ENCODE measurements at regions not wholly inside any gene's neighbourhood (a gene's known extent, or its start where the extent isn't known, plus 50 kb on each side); places are given as distances from the start of the nearest gene placed in this dataset.

- H3K4me1 ChIP-seq = no peaks in the 10 kb centered on the region
- no peaks in the 10 kb centered on the region for H3K36me3 ChIP-seq
- peaks cover 0 to 23% of the 10 kb centered on the region in 2 donors for H3K27me3 ChIP-seq
- H3K4me3 ChIP-seq = no peak overlapping the region
- DNase-seq = no peak
- no peak overlapping the region for H3K27ac ChIP-seq
- intact Hi-C loops (cut with DNase I; ENCODE audit: low total_unique reads) = no loop called here
- TF ChIP-seq CTCF (IDR thresholded peaks at IDR 0.05) = no peak
- no peaks in the 10 kb centered on the region for H3K9me3 ChIP-seq
Observed at GRCh38 chr22:22087854-22088657, 105.5 kb upstream of the TOP3B start.

GRCh38 chr22:22086501-22087158, 104.0 kb upstream of the TOP3B start:
- no peak overlapping the region for H3K27ac ChIP-seq
- no peak for DNase-seq
- no peak overlapping the region for H3K4me3 ChIP-seq
- peaks cover 0 to 21% of the 10 kb centered on the region in 2 donors for H3K27me3 ChIP-seq
- intact Hi-C loops (cut with DNase I; ENCODE audit: low total_unique reads) = no loop called here
- H3K9me3 ChIP-seq = no peaks in the 10 kb centered on the region
- H3K4me1 ChIP-seq = no peaks in the 10 kb centered on the region
- no peaks in the 10 kb centered on the region for H3K36me3 ChIP-seq
- TF ChIP-seq CTCF (IDR thresholded peaks at IDR 0.05) = no peak

DNA sequence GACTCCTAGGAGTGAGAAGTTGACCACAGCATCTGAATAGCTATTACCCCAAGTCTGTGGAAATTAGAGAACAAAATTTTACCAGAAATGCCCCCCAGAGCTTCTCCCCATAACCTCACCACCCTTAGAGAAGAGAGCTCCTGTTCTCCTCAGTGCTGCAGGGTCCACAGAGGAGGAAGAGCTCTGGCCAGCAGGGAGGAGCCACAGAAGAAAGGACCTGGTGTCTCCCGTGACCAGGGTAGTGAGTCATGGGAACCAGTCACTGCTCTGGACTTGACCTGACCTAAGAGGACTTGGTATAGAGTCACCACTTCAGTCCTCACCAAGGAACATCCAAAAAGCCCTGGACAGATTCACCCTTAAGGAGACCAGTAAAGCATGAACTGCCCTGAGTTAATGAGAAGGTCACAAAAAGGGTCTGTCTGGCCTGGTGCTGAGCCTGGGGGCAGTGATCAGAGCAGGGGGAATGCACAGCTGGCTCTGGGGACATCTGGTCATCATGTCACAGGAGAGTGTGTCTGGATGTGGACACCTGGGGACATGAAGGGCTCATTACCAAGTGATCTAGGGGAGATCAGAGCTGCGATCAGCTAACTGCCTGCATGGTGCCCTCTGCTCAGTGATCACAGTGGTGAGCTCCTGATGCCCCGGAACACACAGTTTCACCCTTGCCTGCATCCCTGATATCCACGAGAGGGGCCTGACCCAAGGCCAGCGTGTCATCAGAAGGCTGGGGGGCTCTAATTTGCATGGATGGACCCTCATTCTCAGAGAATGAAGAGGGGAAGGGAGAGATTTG, 103.3 kb upstream of the TOP3B start:
- DNase-seq = no peak
- H3K27ac ChIP-seq = no peak overlapping the region
- H3K27me3 ChIP-seq = peaks cover 0 to 18% of the 10 kb centered on the region in 2 donors
- no peak for TF ChIP-seq CTCF (IDR thresholded peaks at IDR 0.05)
- no peak overlapping the region for H3K4me3 ChIP-seq
- no peaks in the 10 kb centered on the region for H3K4me1 ChIP-seq
- H3K9me3 ChIP-seq = no peaks in the 10 kb centered on the region
- H3K36me3 ChIP-seq = no peaks in the 10 kb centered on the region
- intact Hi-C loops (cut with DNase I; ENCODE audit: low total_unique reads) = no loop called here

GRCh38 chr22:22084089-22084711, 101.6 kb upstream of the TOP3B start:
- intact Hi-C loops (cut with DNase I; ENCODE audit: low total_unique reads) = no loop called here
- TF ChIP-seq CTCF (IDR thresholded peaks at IDR 0.05) = no peak
- Histone ChIP-seq H3K4me3 (no peak overlapping the region), H3K27me3 (peaks cover 0 to 22% of the 10 kb centered on the region in 2 donors), H3K9me3 (no peaks in the 10 kb centered on the region), H3K36me3 (no peaks in the 10 kb centered on the region), H3K4me1 (no peaks in the 10 kb centered on the region), H3K27ac (no peak overlapping the region)
- DNase-seq = no peak

DNA sequence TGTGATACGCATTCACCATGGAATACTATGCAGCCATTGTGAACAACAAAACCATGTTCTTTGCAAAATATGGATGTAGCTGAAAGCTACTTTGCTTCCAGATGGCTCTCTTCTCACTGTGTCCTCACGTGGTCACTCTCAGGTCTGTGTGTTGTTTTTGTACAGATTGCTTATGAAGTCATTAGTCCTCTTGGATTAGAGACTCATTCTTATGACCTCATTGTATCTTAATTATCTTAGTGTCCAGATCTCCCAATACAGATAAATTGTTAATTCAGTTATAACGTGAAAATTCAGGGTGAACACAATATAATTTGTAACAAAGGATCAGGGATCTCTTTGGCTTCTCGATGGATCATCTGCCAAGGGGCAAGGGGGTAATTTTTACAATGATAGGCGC, 100.4 kb upstream of the TOP3B start:
- intact Hi-C loops (cut with DNase I; ENCODE audit: low total_unique reads) = no loop called here
- Histone ChIP-seq H3K9me3 (no peaks in the 10 kb centered on the region), H3K36me3 (no peaks in the 10 kb centered on the region), H3K27me3 (peaks cover 0 to 22% of the 10 kb centered on the region in 2 donors), H3K4me1 (no peaks in the 10 kb centered on the region), H3K4me3 (no peak overlapping the region), H3K27ac (no peak overlapping the region)
- TF ChIP-seq CTCF (IDR thresholded peaks at IDR 0.05) = no peak
- DNase-seq = no peak
